ENCODE measurements at regions not wholly inside any gene's neighbourhood (a gene's known extent, or its start where the extent isn't known, plus 50 kb on each side); places are given as distances from the start of the nearest gene placed in this dataset.
"Not testable (repeated sequence)": the region's sequence is repeated elsewhere in the genome, so short reads cannot be mapped to it uniquely, and the experiment has no call there.

GRCh38 chr5:119694284-119694683 lies 64.9 kb downstream of the FAM170A start:
- intact Hi-C loops (cut with DNase I), result no loop called here
- WGBS (ENCODE audit: insufficient coverage, low coverage, low lambda C conversion rate, missing lambda C conversion rate), result 63% methylated on average over 3 of the region's 3 CpGs
- TF ChIP-seq POLR2A (IDR thresholded peaks at IDR 0.05) (no peak), CTCF (IDR thresholded peaks at IDR 0.05) (no peak)
- Histone ChIP-seq H3K27ac (no peak overlapping the region), H3K9me3 (no peaks in the 10 kb centered on the region), H3K27me3 (no peaks in the 10 kb centered on the region), H3K36me3 (no peaks in the 10 kb centered on the region), H3K4me1 (no peaks in the 10 kb centered on the region), H3K4me3 (no peak overlapping the region)
- ATAC-seq, result no peak
- no peak for DNase-seq

GRCh38 chr5:119706049-119706448 lies 76.7 kb downstream of the FAM170A start:
- H3K9me3 ChIP-seq, result no peaks in the 10 kb centered on the region
- no peaks in the 10 kb centered on the region for H3K27me3 ChIP-seq
- no peaks in the 10 kb centered on the region for H3K4me1 ChIP-seq
- intact Hi-C loops (cut with DNase I), result no loop called here
- TF ChIP-seq CTCF (IDR thresholded peaks at IDR 0.05), result no peak
- no peak for TF ChIP-seq POLR2A (IDR thresholded peaks at IDR 0.05)
- no peak overlapping the region for H3K4me3 ChIP-seq
- WGBS (ENCODE audit: insufficient coverage, low coverage, low lambda C conversion rate, missing lambda C conversion rate), result no CpG with 5 or more reads among the region's 9 CpGs
- H3K36me3 ChIP-seq, result no peaks in the 10 kb centered on the region
- DNase-seq (no peak), ATAC-seq (no peak)
- H3K27ac ChIP-seq, result no peak overlapping the region

GRCh38 chr5:119708076-119708790 lies 78.9 kb downstream of the FAM170A start:
- no peak overlapping the region for H3K4me3 ChIP-seq
- intact Hi-C loops (cut with DNase I), result no loop called here
- no peaks in the 10 kb centered on the region for H3K9me3 ChIP-seq
- TF ChIP-seq CTCF (IDR thresholded peaks at IDR 0.05), result no peak
- no peak for TF ChIP-seq POLR2A (IDR thresholded peaks at IDR 0.05)
- no peak overlapping the region for H3K27ac ChIP-seq
- WGBS (ENCODE audit: insufficient coverage, low coverage, low lambda C conversion rate, missing lambda C conversion rate), result 59% methylated on average over 2 of the region's 2 CpGs
- no peaks in the 10 kb centered on the region for H3K27me3 ChIP-seq
- no peaks in the 10 kb centered on the region for H3K4me1 ChIP-seq
- H3K36me3 ChIP-seq, result no peaks in the 10 kb centered on the region
- peak in 1 of 4 donors; percentile 9 for ATAC-seq
- DNase-seq, result no peak

- 64% methylated on average over 2 of the region's 2 CpGs for WGBS (ENCODE audit: insufficient coverage, low coverage, low lambda C conversion rate, missing lambda C conversion rate)
- intact Hi-C loops (cut with DNase I), result no loop called here
- no peaks in the 10 kb centered on the region for H3K4me1 ChIP-seq
- ATAC-seq (no peak), DNase-seq (no peak)
- H3K27me3 ChIP-seq, result no peaks in the 10 kb centered on the region
- no peak for TF ChIP-seq POLR2A (IDR thresholded peaks at IDR 0.05)
- TF ChIP-seq CTCF (IDR thresholded peaks at IDR 0.05), result no peak
- H3K36me3 ChIP-seq, result no peaks in the 10 kb centered on the region
- H3K27ac ChIP-seq, result no peak overlapping the region
- H3K9me3 ChIP-seq, result no peaks in the 10 kb centered on the region
- no peak overlapping the region for H3K4me3 ChIP-seq
Observed at GRCh38 chr5:119721775-119722174, 92.4 kb downstream of the FAM170A start.

GRCh38 chr5:119725291-119725690 lies 95.9 kb downstream of the FAM170A start:
- DNase-seq; intact Hi-C loops (cut with DNase I); H3K9me3 ChIP-seq; H3K27ac ChIP-seq; H3K27me3 ChIP-seq; ATAC-seq; H3K4me3 ChIP-seq; H3K36me3 ChIP-seq; H3K4me1 ChIP-seq: not testable (repeated sequence)
- WGBS (ENCODE audit: insufficient coverage, low coverage, low lambda C conversion rate, missing lambda C conversion rate), result 44% methylated on average over 2 of the region's 2 CpGs

Data from right lobe of liver (tissue), 6 donors.